ENCODE measurements at regions not wholly inside any gene's neighbourhood (a gene's known extent, or its start where the extent isn't known, plus 50 kb on each side); places are given as distances from the start of the nearest gene placed in this dataset.
"Not testable (repeated sequence)": the region's sequence is repeated elsewhere in the genome, so short reads cannot be mapped to it uniquely, and the experiment has no call there.

GRCh38 chr7:52247518-52247917 is 787.9 kb upstream of the POM121L12 start:
- DNase-seq: no peak

GRCh38 chr7:52243685-52244084 is 791.7 kb upstream of the POM121L12 start:
- DNase-seq: no peak

GRCh38 chr7:52233248-52233647 is 802.2 kb upstream of the POM121L12 start:
- DNase-seq: no peak

DNA sequence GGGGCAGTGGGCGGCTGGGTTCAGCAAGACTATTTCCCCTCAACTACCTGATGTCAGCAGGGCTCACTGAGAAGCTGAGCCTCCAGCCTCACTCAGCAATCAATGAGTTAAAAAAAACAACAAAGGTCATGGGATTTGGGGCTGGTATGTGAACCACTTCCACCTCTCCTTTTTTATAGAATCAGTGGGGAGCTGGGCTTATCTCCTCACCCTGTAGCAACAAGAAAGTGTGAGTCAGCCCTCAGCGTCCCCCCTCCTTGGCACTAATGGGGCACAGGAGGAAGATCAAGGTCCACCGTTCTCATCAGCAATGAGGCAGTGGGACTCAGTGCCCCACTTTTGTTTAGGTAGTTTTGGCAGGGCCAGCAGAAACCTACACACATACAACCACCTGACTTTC is 823.5 kb upstream of the POM121L12 start:
- no peak for DNase-seq

- DNase-seq: no peak
These were observed 825.8 kb upstream of the POM121L12 start for GRCh38 chr7:52209614-52210013.

DNA sequence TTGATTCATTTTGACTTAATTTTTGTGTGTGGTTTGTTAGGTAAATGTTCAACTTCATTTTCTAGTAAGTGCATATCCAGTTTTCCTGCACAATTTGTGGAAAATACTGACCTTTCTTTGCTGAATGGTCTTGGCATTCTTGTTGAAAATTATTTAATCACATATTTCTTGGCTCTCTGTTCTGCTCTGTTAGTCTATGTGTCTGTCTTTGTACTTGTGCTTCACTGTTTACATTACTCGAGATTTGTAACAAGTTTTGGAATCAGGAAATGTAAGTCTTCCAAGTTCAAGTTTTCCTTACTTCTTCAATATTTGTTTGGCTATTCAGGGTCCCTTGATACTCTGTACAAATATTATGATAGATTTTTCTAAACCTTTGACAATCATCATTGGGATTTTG is 838.2 kb upstream of the POM121L12 start:
- no peak for DNase-seq

GRCh38 chr7:52195664-52196063 is 839.8 kb upstream of the POM121L12 start:
- DNase-seq: no peak

DNA sequence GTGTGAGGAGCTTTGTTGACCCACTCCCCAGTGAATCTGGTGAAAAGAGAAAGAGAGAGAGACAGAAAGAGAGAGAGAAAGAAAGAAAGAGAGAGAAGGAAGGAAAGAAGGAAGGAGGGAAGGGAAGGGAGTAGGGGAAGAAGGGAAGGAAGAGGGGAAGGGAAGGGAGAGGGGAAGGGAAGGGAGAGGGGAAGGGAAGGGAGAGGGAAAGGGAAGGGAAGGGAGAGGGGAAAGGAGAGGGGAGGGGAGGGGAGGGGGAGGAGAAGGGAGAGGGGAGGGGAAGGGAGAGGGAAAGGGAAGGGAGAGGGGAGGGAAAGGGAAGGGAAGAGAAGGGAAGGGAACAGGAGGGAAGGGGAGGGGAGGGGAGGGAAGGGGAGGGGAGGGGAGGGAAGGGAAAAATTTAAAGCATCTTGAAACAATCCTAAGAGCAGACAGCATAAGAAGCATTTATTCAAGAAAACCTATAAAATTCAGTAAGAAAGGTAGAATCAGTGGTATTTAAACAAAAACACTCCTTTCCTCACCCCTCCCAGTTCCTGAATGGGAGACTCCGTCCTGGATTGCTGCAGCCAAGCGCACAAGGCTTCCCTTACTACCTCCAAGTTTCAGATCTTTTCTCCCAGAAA is 846.2 kb upstream of the POM121L12 start:
- no peak for DNase-seq

GRCh38 chr7:52184006-52184703 is 851.3 kb upstream of the POM121L12 start:
- DNase-seq: no peak

DNA sequence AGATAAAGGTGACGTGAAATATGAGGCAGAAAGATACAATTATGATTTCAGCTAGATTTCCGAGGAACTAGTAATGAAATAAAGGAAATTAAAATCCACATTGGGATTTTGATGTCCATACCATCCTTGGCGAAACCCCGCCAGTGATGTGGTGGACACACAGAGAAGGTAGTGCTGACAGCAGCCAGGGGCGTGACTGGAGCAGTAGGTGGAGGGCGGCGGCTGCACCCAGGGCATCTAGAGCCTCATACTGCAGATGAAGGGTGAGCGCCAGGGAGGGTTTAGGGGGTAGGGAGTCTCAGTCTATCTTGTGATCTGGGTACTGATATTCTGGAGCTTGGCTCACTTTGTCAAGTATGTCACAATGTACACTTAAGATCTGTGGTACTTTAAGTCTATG is 855.5 kb upstream of the POM121L12 start:
- DNase-seq: no peak

GRCh38 chr7:52168085-52168484 is 851.5 kb upstream of the COBL start:
- DNase-seq: no peak

DNA sequence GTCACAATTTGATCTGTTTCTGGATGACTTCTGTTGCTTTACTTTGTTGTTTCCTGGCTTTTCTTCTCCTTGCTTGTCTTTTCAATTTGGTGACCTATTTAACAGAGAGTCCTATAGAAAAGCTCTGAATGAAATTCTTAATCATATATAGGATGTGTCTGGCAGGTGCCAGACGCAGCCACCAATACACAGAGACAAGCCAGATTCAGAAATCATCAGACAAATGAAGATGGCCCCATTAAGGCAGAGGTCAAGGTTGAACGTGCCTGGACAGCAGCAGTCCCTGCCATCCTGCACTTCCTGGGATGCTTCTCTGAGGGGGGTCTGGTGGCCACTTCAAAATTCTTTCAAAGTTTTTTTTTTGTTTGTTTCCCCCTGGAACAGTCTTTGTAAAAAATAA is 846.7 kb upstream of the COBL start:
- DNase-seq: no peak

- DNase-seq: no peak
These were observed 844.9 kb upstream of the COBL start for GRCh38 chr7:52161483-52161882.

DNA sequence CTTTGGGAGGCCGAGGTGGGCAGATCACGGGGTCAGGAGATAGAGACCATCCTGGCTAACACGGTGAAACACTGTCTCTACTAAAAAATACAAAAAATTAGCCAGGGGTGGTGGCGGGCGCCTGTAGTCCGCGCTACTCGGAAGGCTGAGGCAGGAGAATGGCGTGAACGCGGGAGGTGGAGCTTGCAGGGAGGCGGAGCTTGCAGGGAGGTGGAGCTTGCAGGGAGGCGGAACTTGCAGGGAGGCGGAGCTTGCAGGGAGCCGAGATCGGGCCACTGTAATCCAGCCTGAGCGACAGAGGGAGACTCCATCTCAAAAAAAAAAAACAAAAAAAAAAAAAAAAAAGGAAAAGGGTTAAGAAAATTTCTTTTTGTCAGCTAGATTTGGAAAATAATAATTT is 842.8 kb upstream of the COBL start:
- DNase-seq: not testable (repeated sequence)

- DNase-seq: no peak
These were observed 837.8 kb upstream of the COBL start for GRCh38 chr7:52154382-52154781.

DNA sequence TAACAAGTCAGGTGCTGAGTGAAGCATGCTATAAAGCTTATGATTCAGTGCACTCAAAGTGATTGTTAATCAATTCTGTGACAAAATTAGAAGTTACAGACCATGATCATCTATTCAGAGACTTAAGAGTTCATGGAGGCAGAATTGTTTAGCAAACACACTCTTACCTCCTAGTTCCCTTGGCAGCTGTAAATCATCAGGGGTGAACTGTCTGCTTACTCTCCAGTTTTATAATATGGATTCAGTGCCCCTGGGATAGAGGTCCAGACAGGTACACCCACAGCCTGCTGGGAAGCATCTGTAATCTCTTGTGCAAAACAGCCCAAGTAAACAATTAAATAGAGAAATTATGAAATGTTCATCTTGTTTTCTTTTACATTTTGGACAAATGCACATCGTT is 835.0 kb upstream of the COBL start:
- DNase-seq: no peak

GRCh38 chr7:52150952-52151351 is 834.3 kb upstream of the COBL start:
- DNase-seq: no peak

GRCh38 chr7:52146871-52147634 is 830.4 kb upstream of the COBL start:
- DNase-seq: no peak

DNA sequence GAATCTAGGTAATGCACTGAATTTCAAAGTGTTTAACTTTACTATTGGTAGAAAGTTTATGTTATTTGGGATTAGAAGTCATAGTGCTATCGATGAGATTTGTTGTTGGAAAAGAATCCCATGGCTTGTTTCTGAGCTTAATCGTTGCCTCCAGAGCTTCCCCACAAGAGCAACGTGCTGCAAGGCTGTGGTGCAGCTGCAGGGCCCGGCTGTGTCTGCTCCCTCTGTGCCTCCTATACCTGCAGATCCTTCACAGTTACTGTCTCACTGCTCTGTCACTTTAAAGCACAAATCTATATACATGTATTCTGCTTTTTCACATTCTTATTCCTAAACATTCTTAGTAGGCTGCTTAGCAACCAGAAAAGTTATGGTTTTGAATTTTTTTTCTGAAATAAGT is 826.6 kb upstream of the COBL start:
- DNase-seq: no peak

GRCh38 chr7:52140851-52141250 is 824.2 kb upstream of the COBL start:
- no peak for DNase-seq

- no peak for DNase-seq
These were observed 818.8 kb upstream of the COBL start for GRCh38 chr7:52135403-52135802.

DNA sequence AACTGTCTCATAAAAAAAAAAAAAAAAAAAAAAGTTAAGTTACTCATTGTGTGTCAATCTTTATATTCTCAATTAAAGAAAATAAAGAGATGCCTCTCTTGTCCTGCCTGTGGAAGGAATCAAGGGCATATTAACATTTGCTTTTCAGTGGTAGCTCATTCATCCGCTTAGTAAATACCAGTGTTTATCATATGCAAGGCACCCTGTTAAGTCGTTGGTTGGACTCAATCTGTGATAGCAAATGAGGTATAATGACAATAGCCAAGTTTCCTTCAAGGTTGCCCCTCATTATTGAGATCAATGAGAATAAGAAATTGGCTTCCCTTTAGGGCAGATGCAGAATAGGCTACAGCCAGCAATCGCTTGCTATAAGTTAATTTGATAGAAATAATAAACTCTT is 812.7 kb upstream of the COBL start:
- no peak for DNase-seq

DNA sequence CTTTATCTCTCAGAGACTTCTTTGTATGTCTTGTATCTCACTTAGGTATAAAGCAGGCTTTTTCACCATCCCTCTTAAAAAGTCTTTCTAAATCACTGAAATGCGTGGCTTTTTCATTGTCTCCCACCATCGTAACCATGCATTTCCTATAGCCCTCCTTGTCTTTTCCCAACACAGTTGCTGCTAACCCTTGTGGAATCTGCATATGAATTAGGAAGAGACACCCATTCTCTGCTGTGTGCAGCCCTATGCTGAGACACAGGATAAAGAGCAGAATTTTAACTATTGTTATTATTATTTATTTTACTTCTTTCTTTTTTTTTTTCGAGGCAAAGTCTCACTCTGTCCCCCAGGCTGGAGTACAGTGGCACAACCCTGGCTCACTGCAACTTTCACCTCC is 804.3 kb upstream of the COBL start:
- DNase-seq: no peak

DNA sequence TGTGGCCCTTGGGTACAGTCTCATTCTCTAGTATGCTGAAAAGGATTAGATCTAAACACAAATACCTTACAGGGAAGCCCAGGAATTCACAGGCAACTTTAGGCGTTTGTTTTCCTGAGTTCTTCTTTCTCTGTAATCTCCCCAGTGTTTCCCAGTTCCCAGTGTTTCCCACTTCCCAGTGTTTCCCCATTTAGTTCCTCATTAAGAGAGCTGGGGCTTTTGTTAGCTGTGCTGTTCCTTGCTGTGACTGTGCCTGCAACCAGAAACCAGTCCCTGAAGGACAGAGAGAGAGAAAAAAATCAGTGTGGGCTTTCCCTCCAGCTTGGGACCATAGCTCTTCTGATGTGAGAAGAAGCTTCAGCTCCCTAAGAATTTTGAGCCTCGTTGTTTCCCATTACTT is 802.9 kb upstream of the COBL start:
- DNase-seq: no peak

Data from NCI-H1105 treated with DMSO at 0.1 percent for 48 hours (cell line).